Suppressor macrophage treated with lipopolysaccharide for 1 hour (primary cell): ENCODE measurements at regions not wholly inside any gene's neighbourhood (a gene's known extent, or its start where the extent isn't known, plus 50 kb on each side); places are given as distances from the start of the nearest gene placed in this dataset.

ENCODE experiments used
- DNase-seq, 3 donors: peaks; one replicate each; pipeline ENCODE4 v3.0.0-alpha.2; 2020 to 2022

- DNase-seq: no peak
These were observed 51.0 kb upstream of the MLIP start for GRCh38 chr6:54060286-54060685.
